Pancreas (tissue), 10 donors: ENCODE measurements at regions not wholly inside any gene's neighbourhood (a gene's known extent, or its start where the extent isn't known, plus 50 kb on each side); places are given as distances from the start of the nearest gene placed in this dataset.

ENCODE experiments used
- ATAC-seq, 4 donors: fragments of 200-7000 bp; cut with Tn5 transposase; one replicate each; pipeline versions ENCODE4 v1.8.0 to v1.9.1; 2020; ENCODE audit warnings: mild to moderate bottlenecking in 4 of 4, moderate library complexity in 4 of 4
- DNase-seq, 6 donors: peaks; one replicate each; pipeline ENCODE4 v3.0.0-alpha.2; 2020
- FAIRE-seq: peaks from 2 replicates; lab custom pipeline; 2012; peaks lifted over from hg19 to GRCh38; lab: Jason Lieb, UNC
- H3K27ac ChIP-seq, 4 donors: fragments of 200-600 bp; sonication (generic); 1 replicate in 3 of 4; 2 replicates in 1 of 4; pipeline versions ENCODE4 v1.5.0 to v1.8.0; 2020
- H3K27me3 ChIP-seq, 4 donors: fragments of 200-600 bp; one replicate each; pipeline ENCODE4 v1.8.0; 2021
- H3K36me3 ChIP-seq, 3 donors: fragments of 200-600 bp; sonication (generic) in 1 of 3; one replicate each; pipeline versions ENCODE4 v1.5.0 to v1.8.0; 2020 to 2021
- H3K4me1 ChIP-seq, 3 donors: fragments of 200-600 bp; one replicate each; pipeline ENCODE4 v1.8.0; 2021
- H3K4me3 ChIP-seq, 4 donors: fragments of 200-600 bp; sonication (generic) in 2 of 4; one replicate each; pipeline versions ENCODE4 v1.5.0 to v1.8.0; 2020 to 2021
- H3K9me3 ChIP-seq, 4 donors: fragments of 200-600 bp; one replicate each; pipeline ENCODE4 v1.8.0; 2021
- WGBS, 2 donors: extraction: QIAGEN DNeasy Blood & Tissue Kit; methylation state at CpG; one replicate each; pipeline ENCODE4 v1.1.7; 2013; 5-methylcytosine and 5-hydroxymethylcytosine counted together
- intact Hi-C, 3 donors: fragments of 100-400 bp; cut with DNase I; formaldehyde crosslinking; loops; one replicate each; pipeline versions ENCODE4 v1.11.1 to v1.14.2; 2022
- TF ChIP-seq, protein P1 (sequence below), 4 donors: fragments of 200-600 bp; sonication (generic) in 3 of 4; IDR thresholded peaks; one replicate each; pipeline versions ENCODE4 v1.5.0 to v1.8.0; 2021; ENCODE audit warnings: antibody characterized with exemption in 4 of 4
- donor health status: healthy with polysubstance abuse.
- donor health status: DM: no; HTN: no; CAD: no; lungs with moderate emphysema.
- donor health status: DM: no; HTN: no; CAD: no.
- donor health status: control.
- donor health status: control.
- donor health status: Bipolar disorder and iron deficiency.
- donor health status: DM: yes; HTN: yes; CAD: no.
- donor health status: DM: no; HTN: no; CAD: no.
- donor health status: DM: no; HTN: no; CAD: no.
- donor health status: DM: yes; HTN: yes; CAD: no.

DNA sequence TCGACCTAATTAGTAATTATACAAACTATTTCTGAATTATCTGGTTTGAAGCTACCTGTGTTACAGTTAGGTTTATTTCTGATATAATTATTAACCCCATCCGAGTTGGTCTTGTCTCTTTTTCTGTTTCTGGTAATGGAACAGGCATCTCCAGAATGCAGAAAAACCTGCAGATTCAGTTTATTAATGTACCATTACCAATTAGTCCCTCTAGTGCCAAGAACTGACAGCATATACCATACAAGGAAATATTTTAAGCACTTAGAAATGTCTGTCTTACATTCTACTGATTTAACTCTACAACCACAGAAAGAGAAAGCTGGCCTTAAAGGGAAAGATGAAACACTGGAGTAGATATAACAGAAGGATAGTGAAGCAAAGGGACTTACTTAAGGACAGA is 570.6 kb downstream of the CENPC start:
- no peaks in the 10 kb centered on the region for H3K9me3 ChIP-seq
- TF ChIP-seq, protein P1, sequence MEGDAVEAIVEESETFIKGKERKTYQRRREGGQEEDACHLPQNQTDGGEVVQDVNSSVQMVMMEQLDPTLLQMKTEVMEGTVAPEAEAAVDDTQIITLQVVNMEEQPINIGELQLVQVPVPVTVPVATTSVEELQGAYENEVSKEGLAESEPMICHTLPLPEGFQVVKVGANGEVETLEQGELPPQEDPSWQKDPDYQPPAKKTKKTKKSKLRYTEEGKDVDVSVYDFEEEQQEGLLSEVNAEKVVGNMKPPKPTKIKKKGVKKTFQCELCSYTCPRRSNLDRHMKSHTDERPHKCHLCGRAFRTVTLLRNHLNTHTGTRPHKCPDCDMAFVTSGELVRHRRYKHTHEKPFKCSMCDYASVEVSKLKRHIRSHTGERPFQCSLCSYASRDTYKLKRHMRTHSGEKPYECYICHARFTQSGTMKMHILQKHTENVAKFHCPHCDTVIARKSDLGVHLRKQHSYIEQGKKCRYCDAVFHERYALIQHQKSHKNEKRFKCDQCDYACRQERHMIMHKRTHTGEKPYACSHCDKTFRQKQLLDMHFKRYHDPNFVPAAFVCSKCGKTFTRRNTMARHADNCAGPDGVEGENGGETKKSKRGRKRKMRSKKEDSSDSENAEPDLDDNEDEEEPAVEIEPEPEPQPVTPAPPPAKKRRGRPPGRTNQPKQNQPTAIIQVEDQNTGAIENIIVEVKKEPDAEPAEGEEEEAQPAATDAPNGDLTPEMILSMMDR (IDR thresholded peaks at IDR 0.05), result no peak
- H3K4me3 ChIP-seq, result no peak overlapping the region
- ATAC-seq, result peak in 1 of 4 donors; percentile 27
- 9 to 14% methylated on average over 2 of the region's 2 CpGs for WGBS, 2 donors
- H3K36me3 ChIP-seq, result no peaks in the 10 kb centered on the region
- intact Hi-C loops, result no loop called here
- DNase-seq, result no peak
- H3K27ac ChIP-seq, result no peak overlapping the region
- FAIRE-seq, result no peak
- H3K4me1 ChIP-seq, result no peaks in the 10 kb centered on the region
- H3K27me3 ChIP-seq, result no peaks in the 10 kb centered on the region

DNA sequence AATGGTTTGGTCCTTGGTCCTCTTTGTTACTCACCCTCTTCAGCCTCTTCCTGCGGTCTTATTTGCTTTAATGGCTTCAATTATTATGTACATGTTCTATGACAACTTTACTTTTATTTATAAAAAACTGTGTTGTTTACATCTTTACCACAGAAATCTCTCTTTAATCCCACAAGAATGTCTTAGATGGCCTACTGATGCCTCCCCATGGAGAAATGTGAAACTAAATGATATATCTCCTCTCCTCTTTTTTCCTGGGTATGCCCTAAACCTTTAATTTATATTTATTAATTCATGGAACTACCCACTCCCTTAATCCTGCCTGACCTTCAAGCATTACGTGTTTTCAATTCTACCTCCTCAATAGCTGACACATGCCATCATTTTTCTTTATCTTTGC is 573.2 kb downstream of the CENPC start:
- Histone ChIP-seq H3K4me3 (no peak overlapping the region), H3K4me1 (no peaks in the 10 kb centered on the region), H3K27me3 (no peaks in the 10 kb centered on the region), H3K27ac (no peak overlapping the region), H3K36me3 (no peaks in the 10 kb centered on the region), H3K9me3 (no peaks in the 10 kb centered on the region)
- FAIRE-seq (no peak), ATAC-seq (no peak), DNase-seq (no peak)
- intact Hi-C loops, result no loop called here
- TF ChIP-seq, protein P1 (IDR thresholded peaks at IDR 0.05), result no peak
- WGBS, 2 donors, result 49 to 56% methylated on average over 2 of the region's 2 CpGs

DNA sequence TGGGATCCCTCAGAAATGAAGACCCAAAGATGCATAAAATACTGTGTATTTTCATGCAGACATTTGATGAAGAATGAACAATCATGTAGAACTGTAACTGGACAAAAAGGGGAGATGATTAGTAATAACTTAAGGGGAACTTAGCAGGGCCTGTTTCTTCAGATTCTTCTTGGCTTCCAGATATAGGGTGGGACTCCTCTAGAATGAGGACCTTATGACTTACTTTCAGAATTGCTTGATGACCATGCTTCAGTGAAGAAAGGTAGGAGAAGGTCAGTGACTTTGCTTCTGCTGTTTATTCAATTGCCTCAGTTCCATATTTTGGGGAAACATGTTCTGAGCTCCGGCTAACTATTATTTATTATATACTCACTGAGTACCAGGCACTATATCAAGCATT is 580.8 kb downstream of the CENPC start:
- Histone ChIP-seq H3K4me1 (no peaks in the 10 kb centered on the region), H3K27me3 (no peaks in the 10 kb centered on the region), H3K4me3 (no peak overlapping the region), H3K36me3 (no peaks in the 10 kb centered on the region), H3K27ac (no peak overlapping the region), H3K9me3 (no peaks in the 10 kb centered on the region)
- intact Hi-C loops, result no loop called here
- FAIRE-seq (no peak), DNase-seq (no peak), ATAC-seq (no peak)
- TF ChIP-seq, protein P1 (IDR thresholded peaks at IDR 0.05), result no peak
- WGBS, 2 donors, result 54 to 69% methylated on average over 1 of the region's 1 CpG

DNA sequence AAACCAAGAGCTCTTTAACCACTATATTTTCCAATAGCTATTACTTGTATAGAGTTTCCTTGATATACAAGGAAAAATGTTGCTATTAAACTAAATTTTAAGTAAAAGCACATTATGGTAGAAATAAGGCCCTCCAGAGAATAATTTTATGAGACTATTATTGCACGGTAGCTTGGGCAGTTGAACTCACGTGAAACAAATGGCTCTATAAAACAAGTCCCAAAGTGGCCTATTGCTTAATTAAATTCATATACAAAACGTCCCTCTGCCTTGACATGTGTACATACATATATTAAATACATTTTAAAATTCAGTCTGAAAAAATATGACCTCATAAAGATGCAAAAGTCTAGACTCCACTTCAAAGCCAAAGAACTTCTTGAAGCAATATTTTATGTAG is 582.2 kb downstream of the CENPC start:
- no peaks in the 10 kb centered on the region for H3K27me3 ChIP-seq
- ATAC-seq (no peak), DNase-seq (no peak), FAIRE-seq (no peak)
- H3K9me3 ChIP-seq, result no peaks in the 10 kb centered on the region
- no peaks in the 10 kb centered on the region for H3K4me1 ChIP-seq
- no peaks in the 10 kb centered on the region for H3K36me3 ChIP-seq
- WGBS, 2 donors, result 63 to 65% methylated on average over 3 of the region's 3 CpGs
- H3K27ac ChIP-seq, result no peak overlapping the region
- intact Hi-C loops, result no loop called here
- TF ChIP-seq, protein P1 (IDR thresholded peaks at IDR 0.05), result no peak
- H3K4me3 ChIP-seq, result no peak overlapping the region

DNA sequence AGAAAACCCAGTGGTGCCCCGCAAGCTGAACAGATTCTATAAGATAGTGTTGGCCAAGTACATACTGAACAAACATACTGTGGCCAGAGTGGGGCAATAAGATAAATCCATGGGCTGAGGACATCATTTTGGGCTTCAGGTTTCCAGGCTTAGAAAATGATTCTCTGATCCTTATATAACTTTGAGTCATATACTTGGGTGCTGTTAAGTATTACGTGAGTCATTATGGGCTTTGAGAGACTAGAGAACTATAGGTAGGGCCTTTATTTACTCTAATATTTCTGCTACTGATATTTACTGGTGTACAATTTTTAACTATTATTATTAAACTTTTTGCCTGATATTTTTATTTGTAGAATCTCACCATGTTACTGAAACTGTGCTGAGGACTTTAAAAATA is 586.1 kb downstream of the CENPC start:
- FAIRE-seq, result no peak
- no peak for DNase-seq
- no peaks in the 10 kb centered on the region for H3K4me1 ChIP-seq
- WGBS, 2 donors, result 76 to 95% methylated on average over 2 of the region's 2 CpGs
- no peaks in the 10 kb centered on the region for H3K36me3 ChIP-seq
- TF ChIP-seq, protein P1 (IDR thresholded peaks at IDR 0.05), result no peak
- no peak overlapping the region for H3K27ac ChIP-seq
- intact Hi-C loops, result no loop called here
- H3K27me3 ChIP-seq, result no peaks in the 10 kb centered on the region
- ATAC-seq, result no peak
- H3K4me3 ChIP-seq, result no peak overlapping the region
- H3K9me3 ChIP-seq, result no peaks in the 10 kb centered on the region
